ENCODE measurements at regions not wholly inside any gene's neighbourhood (a gene's known extent, or its start where the extent isn't known, plus 50 kb on each side); places are given as distances from the start of the nearest gene placed in this dataset.

GRCh38 chr2:79327460-79327859 lies 167.9 kb upstream of the REG3A start (continued):
- TF ChIP-seq, protein P1, sequence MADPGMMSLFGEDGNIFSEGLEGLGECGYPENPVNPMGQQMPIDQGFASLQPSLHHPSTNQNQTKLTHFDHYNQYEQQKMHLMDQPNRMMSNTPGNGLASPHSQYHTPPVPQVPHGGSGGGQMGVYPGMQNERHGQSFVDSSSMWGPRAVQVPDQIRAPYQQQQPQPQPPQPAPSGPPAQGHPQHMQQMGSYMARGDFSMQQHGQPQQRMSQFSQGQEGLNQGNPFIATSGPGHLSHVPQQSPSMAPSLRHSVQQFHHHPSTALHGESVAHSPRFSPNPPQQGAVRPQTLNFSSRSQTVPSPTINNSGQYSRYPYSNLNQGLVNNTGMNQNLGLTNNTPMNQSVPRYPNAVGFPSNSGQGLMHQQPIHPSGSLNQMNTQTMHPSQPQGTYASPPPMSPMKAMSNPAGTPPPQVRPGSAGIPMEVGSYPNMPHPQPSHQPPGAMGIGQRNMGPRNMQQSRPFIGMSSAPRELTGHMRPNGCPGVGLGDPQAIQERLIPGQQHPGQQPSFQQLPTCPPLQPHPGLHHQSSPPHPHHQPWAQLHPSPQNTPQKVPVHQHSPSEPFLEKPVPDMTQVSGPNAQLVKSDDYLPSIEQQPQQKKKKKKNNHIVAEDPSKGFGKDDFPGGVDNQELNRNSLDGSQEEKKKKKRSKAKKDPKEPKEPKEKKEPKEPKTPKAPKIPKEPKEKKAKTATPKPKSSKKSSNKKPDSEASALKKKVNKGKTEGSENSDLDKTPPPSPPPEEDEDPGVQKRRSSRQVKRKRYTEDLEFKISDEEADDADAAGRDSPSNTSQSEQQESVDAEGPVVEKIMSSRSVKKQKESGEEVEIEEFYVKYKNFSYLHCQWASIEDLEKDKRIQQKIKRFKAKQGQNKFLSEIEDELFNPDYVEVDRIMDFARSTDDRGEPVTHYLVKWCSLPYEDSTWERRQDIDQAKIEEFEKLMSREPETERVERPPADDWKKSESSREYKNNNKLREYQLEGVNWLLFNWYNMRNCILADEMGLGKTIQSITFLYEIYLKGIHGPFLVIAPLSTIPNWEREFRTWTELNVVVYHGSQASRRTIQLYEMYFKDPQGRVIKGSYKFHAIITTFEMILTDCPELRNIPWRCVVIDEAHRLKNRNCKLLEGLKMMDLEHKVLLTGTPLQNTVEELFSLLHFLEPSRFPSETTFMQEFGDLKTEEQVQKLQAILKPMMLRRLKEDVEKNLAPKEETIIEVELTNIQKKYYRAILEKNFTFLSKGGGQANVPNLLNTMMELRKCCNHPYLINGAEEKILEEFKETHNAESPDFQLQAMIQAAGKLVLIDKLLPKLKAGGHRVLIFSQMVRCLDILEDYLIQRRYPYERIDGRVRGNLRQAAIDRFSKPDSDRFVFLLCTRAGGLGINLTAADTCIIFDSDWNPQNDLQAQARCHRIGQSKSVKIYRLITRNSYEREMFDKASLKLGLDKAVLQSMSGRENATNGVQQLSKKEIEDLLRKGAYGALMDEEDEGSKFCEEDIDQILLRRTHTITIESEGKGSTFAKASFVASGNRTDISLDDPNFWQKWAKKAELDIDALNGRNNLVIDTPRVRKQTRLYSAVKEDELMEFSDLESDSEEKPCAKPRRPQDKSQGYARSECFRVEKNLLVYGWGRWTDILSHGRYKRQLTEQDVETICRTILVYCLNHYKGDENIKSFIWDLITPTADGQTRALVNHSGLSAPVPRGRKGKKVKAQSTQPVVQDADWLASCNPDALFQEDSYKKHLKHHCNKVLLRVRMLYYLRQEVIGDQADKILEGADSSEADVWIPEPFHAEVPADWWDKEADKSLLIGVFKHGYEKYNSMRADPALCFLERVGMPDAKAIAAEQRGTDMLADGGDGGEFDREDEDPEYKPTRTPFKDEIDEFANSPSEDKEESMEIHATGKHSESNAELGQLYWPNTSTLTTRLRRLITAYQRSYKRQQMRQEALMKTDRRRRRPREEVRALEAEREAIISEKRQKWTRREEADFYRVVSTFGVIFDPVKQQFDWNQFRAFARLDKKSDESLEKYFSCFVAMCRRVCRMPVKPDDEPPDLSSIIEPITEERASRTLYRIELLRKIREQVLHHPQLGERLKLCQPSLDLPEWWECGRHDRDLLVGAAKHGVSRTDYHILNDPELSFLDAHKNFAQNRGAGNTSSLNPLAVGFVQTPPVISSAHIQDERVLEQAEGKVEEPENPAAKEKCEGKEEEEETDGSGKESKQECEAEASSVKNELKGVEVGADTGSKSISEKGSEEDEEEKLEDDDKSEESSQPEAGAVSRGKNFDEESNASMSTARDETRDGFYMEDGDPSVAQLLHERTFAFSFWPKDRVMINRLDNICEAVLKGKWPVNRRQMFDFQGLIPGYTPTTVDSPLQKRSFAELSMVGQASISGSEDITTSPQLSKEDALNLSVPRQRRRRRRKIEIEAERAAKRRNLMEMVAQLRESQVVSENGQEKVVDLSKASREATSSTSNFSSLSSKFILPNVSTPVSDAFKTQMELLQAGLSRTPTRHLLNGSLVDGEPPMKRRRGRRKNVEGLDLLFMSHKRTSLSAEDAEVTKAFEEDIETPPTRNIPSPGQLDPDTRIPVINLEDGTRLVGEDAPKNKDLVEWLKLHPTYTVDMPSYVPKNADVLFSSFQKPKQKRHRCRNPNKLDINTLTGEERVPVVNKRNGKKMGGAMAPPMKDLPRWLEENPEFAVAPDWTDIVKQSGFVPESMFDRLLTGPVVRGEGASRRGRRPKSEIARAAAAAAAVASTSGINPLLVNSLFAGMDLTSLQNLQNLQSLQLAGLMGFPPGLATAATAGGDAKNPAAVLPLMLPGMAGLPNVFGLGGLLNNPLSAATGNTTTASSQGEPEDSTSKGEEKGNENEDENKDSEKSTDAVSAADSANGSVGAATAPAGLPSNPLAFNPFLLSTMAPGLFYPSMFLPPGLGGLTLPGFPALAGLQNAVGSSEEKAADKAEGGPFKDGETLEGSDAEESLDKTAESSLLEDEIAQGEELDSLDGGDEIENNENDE (IDR thresholded peaks at IDR 0.05; ENCODE audit: insufficient replicate concordance, low read length): no peak
- TF ChIP-seq POLR2AphosphoS5 (IDR thresholded peaks at IDR 0.05; ENCODE audit: low read depth, low read length) (no peak), RAD21 (IDR thresholded peaks at IDR 0.05 in 1 of 2, conservative IDR thresholded peaks at IDR 0.05 in 1 of 2; ENCODE audit: low read depth in 2 of 2, low read length in 2 of 2) (peak; percentile 42 to 55)

All from H1 (cell line).